Stimulated activated CD4-positive, alpha-beta T cell treated with anti-CD3 and anti-CD28 coated beads, Interleukin-1b, Interleukin-23, amount 100 ng/mL, for 24 hours (primary cell): ENCODE measurements at regions not wholly inside any gene's neighbourhood (a gene's known extent, or its start where the extent isn't known, plus 50 kb on each side); places are given as distances from the start of the nearest gene placed in this dataset.
"Not testable (repeated sequence)": the region's sequence is repeated elsewhere in the genome, so short reads cannot be mapped to it uniquely, and the experiment has no call there.

Experiments
- DNase-seq, 4 experiments: peaks; one replicate each; pipeline ENCODE4 v3.0.0-alpha.2; 2020; ENCODE audit warnings: low read depth in 4 of 4, low spot score in 1 of 4

DNA sequence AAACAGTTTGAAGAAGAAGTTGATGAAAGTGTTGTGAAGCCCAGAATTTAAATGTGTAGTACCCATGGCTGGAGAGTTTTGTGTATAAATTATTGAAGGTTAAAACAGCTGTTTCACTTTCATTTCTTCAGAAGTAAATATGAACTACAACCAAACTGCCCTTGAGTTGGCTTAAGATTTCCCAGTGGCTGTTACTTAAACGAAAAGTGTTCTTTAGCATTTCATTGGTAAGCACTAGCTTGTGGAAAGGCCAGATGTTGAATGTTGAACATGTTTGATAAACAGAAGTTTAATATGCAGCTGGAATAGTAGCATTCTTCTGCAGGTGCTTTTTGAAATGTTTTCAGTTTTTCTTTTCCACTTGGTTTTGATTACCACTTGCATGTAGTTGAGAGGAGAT is 83.2 kb upstream of the TNRC6B start:
- DNase-seq, result no peak

GRCh38 chr22:40099887-40100286 is 77.8 kb upstream of the TNRC6B start:
- not testable (repeated sequence) for DNase-seq

- no peak for DNase-seq
Measured at GRCh38 chr22:40105755-40106154, 72.0 kb upstream of the TNRC6B start.

- no peak for DNase-seq
Measured at GRCh38 chr22:40107244-40107643, 70.5 kb upstream of the TNRC6B start.

DNA sequence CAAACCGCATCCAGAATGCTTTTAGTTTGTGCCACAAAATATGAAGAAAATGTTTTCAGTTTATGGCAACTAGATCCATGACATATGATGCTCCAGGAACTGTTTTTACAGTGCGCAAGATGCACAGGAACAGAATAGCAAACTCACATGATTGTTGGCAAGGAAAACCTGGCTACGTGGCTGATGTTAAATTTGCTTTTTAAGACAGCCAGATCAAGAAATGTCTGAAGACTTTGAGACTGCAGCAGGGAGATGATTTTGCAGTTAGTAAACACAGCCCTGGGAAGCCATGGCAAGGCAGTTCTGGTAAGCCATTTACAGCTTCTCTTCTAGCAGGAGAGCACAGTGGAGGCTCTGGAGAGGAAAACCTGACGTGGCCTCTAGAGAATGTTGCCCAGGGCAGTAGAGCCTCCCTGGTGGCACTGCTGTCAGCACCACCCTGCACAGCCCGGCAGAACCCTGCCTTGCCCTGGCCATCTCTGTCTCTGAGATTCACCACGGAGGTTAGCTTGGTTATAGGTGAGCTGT is 69.8 kb upstream of the TNRC6B start:
- peak in 1 of 4 experiments; percentile 11 for DNase-seq

- no peak for DNase-seq
Measured at GRCh38 chr22:40108396-40108795, 69.3 kb upstream of the TNRC6B start.

- DNase-seq, result not testable (repeated sequence)
Measured at GRCh38 chr22:40108926-40109325, 68.8 kb upstream of the TNRC6B start.

GRCh38 chr22:40111451-40111850 is 66.3 kb upstream of the TNRC6B start:
- DNase-seq, result no peak

DNA sequence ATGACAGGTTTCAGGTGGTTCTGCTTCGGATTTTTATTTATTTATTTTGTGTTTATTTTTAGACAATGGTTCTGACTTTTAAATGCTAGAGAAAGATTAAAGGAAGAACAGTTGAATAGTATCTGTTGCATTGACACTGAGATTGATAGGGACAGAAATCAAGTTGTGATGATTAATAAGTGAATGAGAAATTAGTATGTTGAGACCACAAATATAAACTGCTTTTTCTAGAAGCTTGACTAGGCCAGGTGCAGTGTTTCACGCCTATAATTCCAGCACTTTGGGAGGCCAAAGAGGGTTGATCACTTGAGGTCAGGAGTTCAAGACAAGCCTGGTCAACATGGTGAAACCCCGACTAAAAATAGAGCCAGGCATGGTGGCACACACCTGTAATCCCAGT is 65.1 kb upstream of the TNRC6B start:
- DNase-seq, result no peak

DNA sequence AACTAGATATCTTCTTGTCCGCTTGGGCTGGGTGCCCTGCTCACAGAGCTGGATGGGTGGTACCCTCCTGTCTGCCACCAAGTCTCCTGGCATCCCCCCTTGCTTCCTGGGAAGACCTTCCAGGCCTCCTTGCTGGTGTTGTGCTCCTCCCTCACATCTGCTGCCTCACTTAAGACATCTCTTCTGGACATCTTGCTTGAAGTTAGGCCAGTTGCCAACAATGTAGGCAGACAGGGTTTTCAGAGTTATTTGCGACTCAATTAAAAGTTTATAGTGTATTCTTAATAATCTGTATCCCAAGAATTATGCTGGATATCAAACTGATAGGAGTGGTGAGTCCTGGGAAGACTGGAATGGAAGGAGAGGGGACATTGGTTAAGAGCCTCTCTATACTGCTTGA is 64.0 kb upstream of the TNRC6B start:
- no peak for DNase-seq

GRCh38 chr22:40114411-40114810 is 63.3 kb upstream of the TNRC6B start:
- no peak for DNase-seq

GRCh38 chr22:40116496-40117200 is 61.1 kb upstream of the TNRC6B start:
- DNase-seq, result no peak

GRCh38 chr22:40118979-40119378 is 58.7 kb upstream of the TNRC6B start:
- DNase-seq, result no peak

DNA sequence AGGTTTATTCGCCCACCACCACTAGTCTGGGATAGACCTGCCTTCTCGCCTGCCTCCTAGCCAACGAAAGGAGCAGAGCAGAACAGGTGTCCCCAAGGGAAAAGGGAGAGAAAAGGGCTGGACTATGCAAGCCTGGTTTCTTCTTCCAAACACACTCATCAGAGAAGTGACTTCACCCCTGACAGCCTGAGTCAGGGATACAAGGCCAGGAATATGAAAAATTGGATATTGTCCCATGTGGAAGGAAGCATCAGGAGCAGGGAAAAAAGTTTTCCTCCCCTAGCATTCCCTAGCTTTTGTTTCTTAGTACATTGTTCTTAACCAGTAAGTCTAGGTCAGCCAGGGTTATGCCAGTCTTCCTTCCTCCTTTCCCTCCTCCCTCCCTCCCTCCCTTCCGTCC is 56.9 kb upstream of the TNRC6B start:
- DNase-seq, result no peak

DNA sequence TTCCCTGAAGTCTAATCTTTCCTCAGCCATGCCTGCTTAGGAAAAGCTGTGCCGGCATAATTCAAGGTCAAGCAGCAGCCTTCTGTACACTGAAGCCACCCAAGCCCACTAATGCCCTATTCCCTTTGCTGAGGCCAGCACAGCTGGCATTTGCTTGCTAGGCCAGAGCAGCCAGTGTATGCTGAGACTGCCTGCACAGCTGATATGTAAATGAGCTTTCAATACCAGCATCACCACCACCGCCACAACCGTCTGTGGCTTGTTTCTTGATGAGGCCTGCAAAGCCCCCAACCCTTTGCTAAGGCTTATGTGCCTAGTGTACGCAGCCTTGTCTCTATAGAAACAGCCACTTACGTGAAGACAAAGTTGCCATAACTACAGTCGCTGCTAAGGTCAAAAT is 56.3 kb upstream of the TNRC6B start:
- no peak for DNase-seq

DNA sequence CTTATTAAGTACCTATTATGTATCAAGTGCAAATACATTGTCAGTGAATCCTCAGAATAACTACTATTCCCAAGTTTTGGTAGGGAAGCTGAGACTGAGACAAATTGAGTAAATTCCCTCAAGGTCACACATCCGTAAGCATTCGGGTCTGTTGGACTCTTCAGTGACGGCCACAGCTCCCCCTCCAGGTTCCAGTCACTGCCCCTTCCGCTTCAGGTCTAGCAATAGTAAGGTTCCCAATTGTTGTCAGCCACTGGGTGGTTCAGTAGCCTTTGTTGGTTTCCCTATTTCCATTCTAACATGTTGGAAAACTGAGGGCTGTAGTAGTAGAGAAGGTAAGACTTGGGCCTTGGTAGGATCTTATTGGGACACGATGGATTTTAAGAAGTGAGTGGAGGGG is 54.9 kb upstream of the TNRC6B start:
- no peak for DNase-seq

- no peak for DNase-seq
Measured at GRCh38 chr22:40123387-40123786, 54.3 kb upstream of the TNRC6B start.
